ENCODE measurements at regions not wholly inside any gene's neighbourhood (a gene's known extent, or its start where the extent isn't known, plus 50 kb on each side); places are given as distances from the start of the nearest gene placed in this dataset.

GRCh38 chr6:168730931-168731716 is 290.1 kb downstream of the SMOC2 start:
- DNase-seq (ENCODE audit: extremely low spot score), result no peak
- TF ChIP-seq ZNF384 (IDR thresholded peaks at IDR 0.05) (no peak), CTBP1 (IDR thresholded peaks at IDR 0.05; ENCODE audit: borderline replicate concordance) (no peak), SUZ12 (IDR thresholded peaks at IDR 0.05) (no peak), FOXA1 (IDR thresholded peaks at IDR 0.05) (no peak), FOXM1 (IDR thresholded peaks at IDR 0.05; ENCODE audit: borderline replicate concordance) (no peak), HDGF (IDR thresholded peaks at IDR 0.05; ENCODE audit: borderline replicate concordance) (no peak), TARDBP (IDR thresholded peaks at IDR 0.05) (no peak), SP1 (IDR thresholded peaks at IDR 0.05) (no peak)
- ChIA-PET POLR2A (no interaction called here), CTCF (no interaction called here)

- TF ChIP-seq BHLHE40 (IDR thresholded peaks at IDR 0.05; ENCODE audit: borderline replicate concordance), result no peak
- no peak for TF ChIP-seq LEF1 (IDR thresholded peaks at IDR 0.05; ENCODE audit: borderline replicate concordance)
- no peak for TF ChIP-seq SUZ12 (IDR thresholded peaks at IDR 0.05)
- TF ChIP-seq HDGF (IDR thresholded peaks at IDR 0.05; ENCODE audit: borderline replicate concordance), result no peak
- no peak for TF ChIP-seq PKNOX1 (IDR thresholded peaks at IDR 0.05)
- TF ChIP-seq SP1 (IDR thresholded peaks at IDR 0.05), result no peak
- no peak for TF ChIP-seq FOXM1 (IDR thresholded peaks at IDR 0.05; ENCODE audit: borderline replicate concordance)
- TF ChIP-seq CTBP1 (IDR thresholded peaks at IDR 0.05; ENCODE audit: borderline replicate concordance), result no peak
- TF ChIP-seq TARDBP (IDR thresholded peaks at IDR 0.05), result no peak
- TF ChIP-seq ZNF384 (IDR thresholded peaks at IDR 0.05), result no peak
- no peak for TF ChIP-seq FOXK2 (IDR thresholded peaks at IDR 0.05)
- TF ChIP-seq ARNT (IDR thresholded peaks at IDR 0.05), result no peak
- TF ChIP-seq FOXA1 (IDR thresholded peaks at IDR 0.05), result no peak
- no peak for TF ChIP-seq NFRKB (IDR thresholded peaks at IDR 0.05)
- no peak for TF ChIP-seq ELF4 (IDR thresholded peaks at IDR 0.05)
- CTCF ChIA-PET, result no interaction called here
- POLR2A ChIA-PET, result no interaction called here
- no peak for DNase-seq (ENCODE audit: extremely low spot score)
Measured at GRCh38 chr6:168728056-168728455, 287.1 kb downstream of the SMOC2 start.

- POLR2A ChIA-PET, result no interaction called here
Measured at GRCh38 chr6:168726312-168726856, 285.4 kb downstream of the SMOC2 start.

GRCh38 chr6:168725802-168726201 is 284.8 kb downstream of the SMOC2 start:
- no peak for TF ChIP-seq LEF1 (IDR thresholded peaks at IDR 0.05; ENCODE audit: borderline replicate concordance)
- no peak for TF ChIP-seq BHLHE40 (IDR thresholded peaks at IDR 0.05; ENCODE audit: borderline replicate concordance)
- TF ChIP-seq FOXM1 (IDR thresholded peaks at IDR 0.05; ENCODE audit: borderline replicate concordance), result no peak
- no peak for TF ChIP-seq L3MBTL2 (conservative IDR thresholded peaks at IDR 0.05)
- TF ChIP-seq CTBP1 (IDR thresholded peaks at IDR 0.05; ENCODE audit: borderline replicate concordance), result no peak
- no peak for TF ChIP-seq HDGF (IDR thresholded peaks at IDR 0.05; ENCODE audit: borderline replicate concordance)
- TF ChIP-seq ELF4 (IDR thresholded peaks at IDR 0.05), result no peak
- no peak for TF ChIP-seq NFRKB (IDR thresholded peaks at IDR 0.05)
- TF ChIP-seq PKNOX1 (IDR thresholded peaks at IDR 0.05), result no peak
- ChIA-PET CTCF (interaction anchor here (1.0 kb wide), 1 partner anchor 15 kb away, joined by 3 read pairs; no protein-coding TSS in a partner anchor), POLR2A (no interaction called here)
- no peak for DNase-seq (ENCODE audit: extremely low spot score)

More at GRCh38 chr6:168726312-168726856, 285.4 kb downstream of the SMOC2 start:
- CTCF ChIA-PET, result no interaction called here
- TF ChIP-seq BHLHE40 (IDR thresholded peaks at IDR 0.05; ENCODE audit: borderline replicate concordance) (no peak), LEF1 (IDR thresholded peaks at IDR 0.05; ENCODE audit: borderline replicate concordance) (no peak), TARDBP (IDR thresholded peaks at IDR 0.05) (no peak), ELF4 (IDR thresholded peaks at IDR 0.05) (no peak), L3MBTL2 (conservative IDR thresholded peaks at IDR 0.05) (no peak), ARNT (IDR thresholded peaks at IDR 0.05) (no peak), FOXA1 (IDR thresholded peaks at IDR 0.05) (no peak)
- no peak for DNase-seq (ENCODE audit: extremely low spot score)

- ChIA-PET CTCF (interaction anchor here (1.0 kb wide), 1 partner anchor 14 kb away, joined by 3 read pairs; no protein-coding TSS in a partner anchor), POLR2A (no interaction called here)
- TF ChIP-seq NFRKB (IDR thresholded peaks at IDR 0.05) (no peak), FOXA1 (IDR thresholded peaks at IDR 0.05) (no peak), FOXK2 (IDR thresholded peaks at IDR 0.05) (no peak), ELF4 (IDR thresholded peaks at IDR 0.05) (no peak), ARNT (IDR thresholded peaks at IDR 0.05) (no peak), TARDBP (IDR thresholded peaks at IDR 0.05) (no peak), FOXM1 (IDR thresholded peaks at IDR 0.05; ENCODE audit: borderline replicate concordance) (no peak), CTBP1 (IDR thresholded peaks at IDR 0.05; ENCODE audit: borderline replicate concordance) (no peak), ZNF384 (IDR thresholded peaks at IDR 0.05) (no peak), PKNOX1 (IDR thresholded peaks at IDR 0.05) (no peak), LEF1 (IDR thresholded peaks at IDR 0.05; ENCODE audit: borderline replicate concordance) (no peak), SUZ12 (IDR thresholded peaks at IDR 0.05) (no peak), BHLHE40 (IDR thresholded peaks at IDR 0.05; ENCODE audit: borderline replicate concordance) (no peak), SP1 (IDR thresholded peaks at IDR 0.05) (no peak), L3MBTL2 (conservative IDR thresholded peaks at IDR 0.05) (no peak), HDGF (IDR thresholded peaks at IDR 0.05; ENCODE audit: borderline replicate concordance) (no peak)
- DNase-seq (ENCODE audit: extremely low spot score), result no peak
Measured at GRCh38 chr6:168724669-168725570, 283.9 kb downstream of the SMOC2 start.
